Lung (tissue), 11 donors: ENCODE measurements at regions not wholly inside any gene's neighbourhood (a gene's known extent, or its start where the extent isn't known, plus 50 kb on each side); places are given as distances from the start of the nearest gene placed in this dataset.

Source experiments
- ATAC-seq: fragments of 200-7000 bp; cut with Tn5 transposase; one replicate; pipeline ENCODE4 v1.9.1; 2020; ENCODE audit warnings: moderate number of reproducible peaks; ENCODE audit not compliant: insufficient read depth, low FRiP score
- DNase-seq, 3 donors: peaks; one replicate each; pipeline ENCODE4 v3.0.0-alpha.2; 2013 to 2017
- H3K27ac ChIP-seq, 2 donors: one replicate each; pipeline ENCODE4 v1.5.1; 2013; ENCODE audit warnings: mild to moderate bottlenecking in 2 of 2, moderate library complexity in 2 of 2, control low read depth in 1 of 2, inconsistent platforms in 1 of 2, low read depth in 1 of 2, low read length in 1 of 2
- H3K27me3 ChIP-seq, 3 donors: one replicate each; pipeline ENCODE4 v1.5.1; 2013; ENCODE audit warnings: low read length in 2 of 3; ENCODE audit not compliant: control insufficient read depth in 3 of 3, insufficient read depth in 3 of 3
- H3K36me3 ChIP-seq, 4 donors: one replicate each; pipeline ENCODE4 v1.5.1; 2013; ENCODE audit warnings: low read length in 4 of 4, mild to moderate bottlenecking in 1 of 4, moderate library complexity in 1 of 4; ENCODE audit not compliant: control insufficient read depth in 4 of 4, insufficient read depth in 4 of 4
- H3K4me1 ChIP-seq, 5 donors: one replicate each; pipeline ENCODE4 v1.5.1; 2013; ENCODE audit warnings: low read length in 5 of 5, mild to moderate bottlenecking in 2 of 5, moderate library complexity in 1 of 5; ENCODE audit not compliant: control insufficient read depth in 5 of 5, insufficient read depth in 5 of 5
- H3K4me3 ChIP-seq: one replicate; pipeline ENCODE4 v1.5.1; 2013; ENCODE audit warnings: mild to moderate bottlenecking, control low read depth, moderate library complexity
- H3K9ac ChIP-seq, 2 donors: one replicate each; pipeline ENCODE4 v1.5.1; 2013; ENCODE audit warnings: low read length in 2 of 2, control low read depth in 1 of 2; ENCODE audit not compliant: insufficient read depth in 1 of 2
- H3K9me3 ChIP-seq, 4 donors: one replicate each; pipeline ENCODE4 v1.5.1; 2013; ENCODE audit warnings: low read length in 3 of 4, mild to moderate bottlenecking in 1 of 4, moderate library complexity in 1 of 4; ENCODE audit not compliant: control insufficient read depth in 4 of 4, insufficient read depth in 3 of 4
- WGBS, 2 donors: extraction: QIAGEN DNeasy Blood & Tissue Kit; methylation state at CpG; one replicate each; pipeline ENCODE4 v1.1.7; 2013; 5-methylcytosine and 5-hydroxymethylcytosine counted together
- TF ChIP-seq, protein P1 (sequence below): IDR thresholded peaks from 2 replicates; pipeline ENCODE4 v1.5.1; 2012; ENCODE audit warnings: mild to moderate bottlenecking; ENCODE audit errors: control extremely low read depth, extremely low read depth
- donor health status: control.
- donor health status: control.
- donor health status: Bipolar disorder and iron deficiency.
- donor health status: healthy.
- donor health status: DM: yes; HTN: yes; CAD: no.

DNA sequence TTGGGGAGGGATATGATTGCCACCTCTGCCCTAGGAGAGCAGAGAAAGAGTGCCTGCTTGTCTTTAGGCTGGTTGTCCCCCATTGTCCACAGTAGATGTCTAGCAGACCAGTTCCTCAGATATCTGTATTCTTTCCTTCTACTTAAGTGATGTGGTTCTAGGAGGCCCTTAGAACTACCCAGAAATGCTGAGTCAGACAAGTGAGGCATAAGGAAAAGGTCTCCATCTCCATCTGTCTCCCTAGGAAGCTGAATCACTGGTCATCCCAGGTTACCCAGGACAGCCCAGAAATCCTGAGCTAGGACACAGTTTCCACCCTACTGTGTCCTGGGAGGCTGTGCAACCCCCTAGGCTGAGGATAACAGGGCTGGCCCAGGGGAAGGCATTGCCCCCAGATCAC is 93.4 kb upstream of the INHBA start:
- no peak for ATAC-seq
- Histone ChIP-seq H3K36me3 (no peaks in the 10 kb centered on the region), H3K4me1 (no peaks in the 10 kb centered on the region), H3K9ac (no peak overlapping the region), H3K27me3 (no peaks in the 10 kb centered on the region), H3K27ac (no peak overlapping the region), H3K9me3 (peaks cover 0 to 4% (median 0%) of the 10 kb centered on the region in 4 donors), H3K4me3 (no peak overlapping the region)
- TF ChIP-seq, protein P1, sequence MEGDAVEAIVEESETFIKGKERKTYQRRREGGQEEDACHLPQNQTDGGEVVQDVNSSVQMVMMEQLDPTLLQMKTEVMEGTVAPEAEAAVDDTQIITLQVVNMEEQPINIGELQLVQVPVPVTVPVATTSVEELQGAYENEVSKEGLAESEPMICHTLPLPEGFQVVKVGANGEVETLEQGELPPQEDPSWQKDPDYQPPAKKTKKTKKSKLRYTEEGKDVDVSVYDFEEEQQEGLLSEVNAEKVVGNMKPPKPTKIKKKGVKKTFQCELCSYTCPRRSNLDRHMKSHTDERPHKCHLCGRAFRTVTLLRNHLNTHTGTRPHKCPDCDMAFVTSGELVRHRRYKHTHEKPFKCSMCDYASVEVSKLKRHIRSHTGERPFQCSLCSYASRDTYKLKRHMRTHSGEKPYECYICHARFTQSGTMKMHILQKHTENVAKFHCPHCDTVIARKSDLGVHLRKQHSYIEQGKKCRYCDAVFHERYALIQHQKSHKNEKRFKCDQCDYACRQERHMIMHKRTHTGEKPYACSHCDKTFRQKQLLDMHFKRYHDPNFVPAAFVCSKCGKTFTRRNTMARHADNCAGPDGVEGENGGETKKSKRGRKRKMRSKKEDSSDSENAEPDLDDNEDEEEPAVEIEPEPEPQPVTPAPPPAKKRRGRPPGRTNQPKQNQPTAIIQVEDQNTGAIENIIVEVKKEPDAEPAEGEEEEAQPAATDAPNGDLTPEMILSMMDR = no peak
- no peak for DNase-seq

DNA sequence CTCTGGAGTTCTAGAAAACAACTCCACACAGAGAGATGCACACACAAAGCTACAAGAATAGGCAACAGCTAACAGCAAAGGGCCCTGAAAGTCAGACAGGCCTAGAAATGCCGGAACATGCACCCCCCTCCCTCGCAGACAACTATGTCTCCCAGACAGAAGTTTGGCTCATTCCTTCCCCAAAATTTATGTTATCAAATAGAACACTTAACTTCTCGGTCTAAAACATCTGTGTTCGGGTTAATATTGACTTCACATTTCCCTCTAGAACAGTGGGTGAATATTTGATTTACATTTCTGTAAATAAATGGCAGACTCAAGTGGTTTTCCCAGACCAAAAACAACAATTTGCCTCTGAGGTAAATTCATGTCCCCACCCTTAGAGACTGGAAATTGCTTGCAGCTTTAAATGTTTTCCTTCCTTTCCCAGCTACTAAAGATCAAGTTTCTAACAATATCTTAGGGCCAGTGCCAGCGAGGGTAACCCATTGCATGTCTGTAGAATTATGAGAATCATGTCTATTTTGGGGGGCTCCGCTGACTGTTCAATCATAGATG is 92.5 kb upstream of the INHBA start:
- ATAC-seq = no peak

DNA sequence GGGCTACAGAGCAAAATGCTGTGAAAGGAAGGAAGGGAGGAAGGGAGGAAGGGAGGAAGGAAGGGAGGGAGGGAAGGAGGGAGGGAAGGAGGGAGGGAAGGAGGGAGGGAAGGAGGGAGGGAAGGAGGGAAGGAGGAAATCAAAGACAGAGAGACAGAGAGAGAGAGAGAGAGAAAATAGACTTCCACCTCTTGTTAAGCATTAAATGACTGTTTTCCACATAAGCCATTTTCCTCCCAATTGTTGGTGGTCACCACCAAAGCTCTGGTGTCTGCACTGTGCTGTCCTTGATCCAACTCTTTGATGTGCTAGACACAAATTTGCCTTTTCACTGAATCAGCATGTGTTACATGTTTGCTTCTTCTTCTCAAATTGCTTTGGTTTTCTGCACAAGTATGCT is 90.7 kb upstream of the INHBA start:
- Histone ChIP-seq H3K4me3 (no peak overlapping the region), H3K27ac (no peak overlapping the region), H3K9me3 (peaks cover 0 to 4% (median 0%) of the 10 kb centered on the region in 4 donors), H3K4me1 (no peaks in the 10 kb centered on the region), H3K27me3 (no peaks in the 10 kb centered on the region), H3K9ac (no peak overlapping the region), H3K36me3 (no peaks in the 10 kb centered on the region)
- TF ChIP-seq, protein P1 = no peak
- no peak for ATAC-seq
- no peak for DNase-seq

More for the DNA sequence above, 92.5 kb upstream of the INHBA start:
- no peak for DNase-seq
- no peak overlapping the region for H3K27ac ChIP-seq
- peaks cover 0 to 4% (median 0%) of the 10 kb centered on the region in 4 donors for H3K9me3 ChIP-seq
- no peaks in the 10 kb centered on the region for H3K4me1 ChIP-seq
- H3K4me3 ChIP-seq = no peak overlapping the region
- no peaks in the 10 kb centered on the region for H3K27me3 ChIP-seq
- TF ChIP-seq, protein P1 = no peak
- H3K36me3 ChIP-seq = no peaks in the 10 kb centered on the region
- no peak overlapping the region for H3K9ac ChIP-seq
- WGBS, 2 donors = 54 to 64% methylated on average over 6 of the region's 6 CpGs

DNA sequence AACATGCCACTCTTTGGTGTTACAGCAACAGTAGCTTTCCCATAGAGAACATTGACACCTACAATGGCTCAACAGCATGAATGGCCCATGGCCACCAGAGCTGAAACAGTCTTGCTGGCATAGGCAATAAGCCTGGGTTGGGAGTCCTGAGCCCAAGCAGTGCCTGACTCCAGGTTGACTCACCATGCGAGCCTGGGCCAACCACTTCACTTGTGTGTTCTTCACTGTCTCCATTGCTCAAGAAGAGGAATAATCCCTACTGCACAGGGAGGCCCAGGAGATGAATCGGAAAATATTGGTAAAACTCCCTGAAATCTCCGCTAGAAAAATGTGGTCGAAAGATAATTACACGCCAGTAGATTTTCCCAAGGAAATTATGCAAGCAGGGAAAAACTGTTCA is 89.2 kb upstream of the INHBA start:
- Histone ChIP-seq H3K4me1 (no peaks in the 10 kb centered on the region), H3K27me3 (no peaks in the 10 kb centered on the region), H3K27ac (no peak overlapping the region), H3K9ac (no peak overlapping the region), H3K9me3 (peaks cover 0 to 2% (median 0%) of the 10 kb centered on the region in 4 donors), H3K36me3 (no peaks in the 10 kb centered on the region), H3K4me3 (no peak overlapping the region)
- DNase-seq (no peak), ATAC-seq (no peak)
- TF ChIP-seq, protein P1 = no peak
- WGBS, 2 donors = 94 to 95% methylated on average over 5 of the region's 5 CpGs
